GM12878 (cell line): ENCODE measurements at regions not wholly inside any gene's neighbourhood (a gene's known extent, or its start where the extent isn't known, plus 50 kb on each side); places are given as distances from the start of the nearest gene placed in this dataset.

ENCODE experiments used
- ATAC-seq: fragments of 200-7000 bp; cut with Tn5 transposase; 3 replicates; pipeline ENCODE4 v1.9.1; 2020; ENCODE audit warnings: mild to moderate bottlenecking, moderate library complexity
- BruUV-seq: library from RNA; stranded (reverse); fragments of 400-500 nt; replicated peaks from 2 replicates; lab custom pipeline; 2021; lab: Mats Ljungman, UMichigan
- CTCF ChIA-PET: fragments of 300-600 bp; sonication (Branson Sonifier 250); formaldehyde crosslinking; extraction: SDS; loops from one replicate; lab custom pipeline; 2021; ENCODE audit warnings: inconsistent platforms; lab: Yijun Ruan, JAX
- POLR2A ChIA-PET: fragments of 350-600 bp; formaldehyde crosslinking; extraction: SDS; loops from one replicate; lab custom pipeline; 2021; ENCODE audit warnings: inconsistent platforms; lab: Charles Lee
- RAD21 ChIA-PET: fragments of 300-600 bp; sonication (Branson Sonifier 250); formaldehyde crosslinking; loops from one replicate; lab custom pipeline; 2023; ENCODE audit warnings: antibody characterized with exemption; ENCODE audit not compliant: unreplicated experiment; lab: Charles Lee
- SMC1A ChIA-PET: fragments of 300-600 bp; sonication (Branson Sonifier 250); formaldehyde crosslinking; loops from one replicate; lab custom pipeline; 2023; ENCODE audit not compliant: unreplicated experiment, uncharacterized antibody; lab: Charles Lee
- DNase-seq: peaks from one replicate; pipeline ENCODE4 v3.0.0-alpha.2; 2011; ENCODE audit warnings: low read depth, low spot score
- FAIRE-seq: peaks from 3 replicates; lab custom pipeline; 2011; peaks lifted over from hg19 to GRCh38; lab: Jason Lieb, UNC
- H2AFZ ChIP-seq: 2 replicates; pipeline ENCODE4 v1.6.0; 2011; ENCODE audit warnings: low read depth, low read length, control low read depth; ENCODE audit not compliant: control insufficient read depth
- H3K27ac ChIP-seq: 2 replicates; pipeline ENCODE4 v1.5.1; 2011; ENCODE audit warnings: control low read depth; ENCODE audit not compliant: control insufficient read depth, insufficient read depth
- H3K27me3 ChIP-seq, 2 experiments: replicated peaks in 1 of 2; 2 replicates each; pipeline versions ENCODE4 v1.6.0 to v1.6.1; 2011; ENCODE audit warnings: low read length in 1 of 2; ENCODE audit not compliant: control insufficient read depth in 2 of 2, insufficient read depth in 2 of 2
- H3K36me3 ChIP-seq, 2 experiments: 2 replicates each; pipeline ENCODE4 v1.5.1; 2011; ENCODE audit warnings: low read length in 1 of 2; ENCODE audit not compliant: control insufficient read depth in 2 of 2, insufficient read depth in 2 of 2
- H3K4me1 ChIP-seq: 2 replicates; pipeline ENCODE4 v1.6.1; 2011; ENCODE audit warnings: mild to moderate bottlenecking, low read length, moderate library complexity, mixed read lengths; ENCODE audit not compliant: control insufficient read depth, insufficient read depth
- H3K4me2 ChIP-seq: 2 replicates; pipeline ENCODE4 v1.6.0; 2011; ENCODE audit warnings: control low read depth; ENCODE audit not compliant: control insufficient read depth, insufficient read depth
- H3K4me3 ChIP-seq: fragments of 200-600 bp; sonication (generic); 2 replicates; pipeline ENCODE4 v1.5.1; 2016
- H3K79me2 ChIP-seq: 2 replicates; pipeline ENCODE4 v1.6.0; 2011; ENCODE audit warnings: low read length; ENCODE audit not compliant: control insufficient read depth, insufficient read depth
- H3K9ac ChIP-seq: 2 replicates; pipeline ENCODE4 v1.8.0; 2011; ENCODE audit warnings: low read length, control low read depth, mixed read lengths; ENCODE audit not compliant: control insufficient read depth, insufficient read depth
- H3K9me3 ChIP-seq: replicated peaks from 3 replicates; pipeline ENCODE4 v1.5.1; 2011; ENCODE audit warnings: mild to moderate bottlenecking, low read length; ENCODE audit not compliant: control insufficient read depth, insufficient read depth
- H4K20me1 ChIP-seq: 2 replicates; pipeline ENCODE4 v1.6.0; 2011; ENCODE audit not compliant: control insufficient read depth, insufficient read depth
- BCL11A ChIP-seq: IDR thresholded peaks from 2 replicates; pipeline ENCODE4 v1.6.1; 2011; ENCODE audit warnings: low read depth, low read length
- CHD4 ChIP-seq: fragments of 200-600 bp; sonication (generic); IDR thresholded peaks from 2 replicates; pipeline ENCODE4 v1.6.1; 2016; ENCODE audit warnings: mild to moderate bottlenecking
- ESRRA ChIP-seq: IDR thresholded peaks from 2 replicates; pipeline ENCODE4 v1.6.1; 2012; ENCODE audit warnings: mild to moderate bottlenecking, low read length, improper control_type of control experiment
- EZH2 ChIP-seq: IDR thresholded peaks from 2 replicates; pipeline ENCODE4 v1.6.1; 2012; ENCODE audit warnings: low read depth, mild to moderate bottlenecking, control low read depth, inconsistent platforms, low read length, borderline replicate concordance; ENCODE audit not compliant: control insufficient read depth
- FOXM1 ChIP-seq: IDR thresholded peaks from 2 replicates; pipeline ENCODE4 v1.6.1; 2012; ENCODE audit warnings: low read depth, mild to moderate bottlenecking, inconsistent platforms, low read length, moderate library complexity
- GABPA ChIP-seq: IDR thresholded peaks from 2 replicates; pipeline ENCODE4 v1.6.1; 2014; ENCODE audit warnings: antibody characterized with exemption, low read depth, mild to moderate bottlenecking, inconsistent platforms
- LARP7 ChIP-seq: fragments of 450-650 bp; IDR thresholded peaks from 2 replicates; pipeline ENCODE4 v1.6.1; 2017; ENCODE audit warnings: mild to moderate bottlenecking
- NFIC ChIP-seq: IDR thresholded peaks from 2 replicates; pipeline ENCODE4 v1.6.1; 2012; ENCODE audit warnings: low read depth, mild to moderate bottlenecking, inconsistent platforms, low read length, moderate library complexity
- POLR2AphosphoS2 ChIP-seq: IDR thresholded peaks from 2 replicates; pipeline ENCODE4 v1.6.1; 2011; ENCODE audit warnings: low read depth, mild to moderate bottlenecking, low read length, improper control_type of control experiment, moderate library complexity
- STAT1 ChIP-seq: fragments of 450-650 bp; conservative IDR thresholded peaks from 2 replicates; pipeline ENCODE4 v1.6.1; 2014; ENCODE audit warnings: antibody characterized with exemption, mild to moderate bottlenecking
- TAF1 ChIP-seq: IDR thresholded peaks from 2 replicates; pipeline ENCODE4 v1.6.1; 2011; ENCODE audit warnings: mild to moderate bottlenecking, low read depth, low read length, borderline replicate concordance
- TBL1XR1 ChIP-seq: IDR thresholded peaks from 2 replicates; pipeline ENCODE4 v1.6.1; 2012; ENCODE audit warnings: low read depth, low read length, improper control_type of control experiment
- ZBED1 ChIP-seq: IDR thresholded peaks from 2 replicates; pipeline ENCODE4 v1.6.1; 2016; ENCODE audit warnings: borderline replicate concordance
- ZNF217 ChIP-seq: fragments of 450-650 bp; IDR thresholded peaks from 2 replicates; pipeline ENCODE4 v1.6.1; 2017; ENCODE audit warnings: antibody characterized with exemption, mild to moderate bottlenecking
- ZSCAN29 ChIP-seq: fragments of 450-650 bp; IDR thresholded peaks from 2 replicates; pipeline ENCODE4 v1.6.1; 2017; ENCODE audit warnings: mild to moderate bottlenecking, moderate library complexity
- WGBS: methylation state at CpG from one replicate; pipeline ENCODE4 v1.1.6; 2016; ENCODE audit warnings: low lambda C conversion rate; ENCODE audit not compliant: insufficient replicate concordance, insufficient coverage; ENCODE audit errors: missing lambda C conversion rate; 5-methylcytosine and 5-hydroxymethylcytosine counted together
- in situ Hi-C: fragments of 300-500 bp; cut with MboI; formaldehyde crosslinking; loops from 9 replicates; pipeline ENCODE4 v1.14.3; 2018; ENCODE audit warnings: mixed read lengths
- intact Hi-C: fragments of 100-400 bp; cut with micrococcal nuclease; formaldehyde crosslinking; loops from one replicate; pipeline ENCODE4 v1.14.2; 2022; ENCODE audit not compliant: unreplicated experiment
- TF ChIP-seq, protein P1 (sequence below): fragments of 150-350 bp; IDR thresholded peaks from 2 replicates; pipeline ENCODE4 v1.6.1; 2016; ENCODE audit warnings: low read depth, low read length
- TF ChIP-seq, protein P2 (sequence below): fragments of 450-650 bp; IDR thresholded peaks from 2 replicates; pipeline ENCODE4 v1.6.1; 2018; ENCODE audit warnings: mild to moderate bottlenecking, low read depth, moderate library complexity; ENCODE audit not compliant: partially characterized antibody
- TF ChIP-seq, protein P3 (sequence below): fragments of 450-650 bp; formaldehyde crosslinking; IDR thresholded peaks from 2 replicates; pipeline ENCODE4 v1.4.0; 2020; ENCODE audit warnings: mild to moderate bottlenecking, moderate library complexity

DNA sequence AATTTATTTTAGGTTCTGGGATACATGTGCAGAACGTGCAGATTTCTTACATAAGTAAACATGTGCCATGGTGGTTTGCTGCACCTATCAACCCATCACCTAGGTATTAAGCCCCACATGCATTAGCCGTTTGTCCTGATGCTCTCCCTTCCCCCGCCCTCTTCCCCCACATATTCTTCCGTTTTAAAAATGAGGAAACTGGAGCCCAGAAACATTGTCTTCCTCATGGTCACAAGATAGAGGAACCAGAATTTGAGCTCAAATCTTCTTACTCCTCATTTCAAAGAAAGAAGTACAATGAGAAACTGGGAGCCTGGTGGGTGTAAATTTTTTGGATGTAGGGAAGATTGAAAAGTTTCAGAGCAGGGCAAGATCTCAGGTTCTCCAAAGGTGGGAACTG, 56.1 kb upstream of the USP3 start:
- no peak overlapping the region for H3K4me2 ChIP-seq

More for the DNA sequence above, 56.1 kb upstream of the USP3 start:
- ATAC-seq (no peak), DNase-seq (no peak), FAIRE-seq (no peak)
- POLR2A ChIA-PET, result no interaction called here
- no peaks in the 10 kb centered on the region for H3K79me2 ChIP-seq
- in situ Hi-C loops, result no loop called here
- H3K27ac ChIP-seq, result no peak overlapping the region
- H4K20me1 ChIP-seq, result no peaks in the 10 kb centered on the region
- no peaks in the 10 kb centered on the region for H3K4me1 ChIP-seq
- CTCF ChIA-PET, result no interaction called here
- no peak overlapping the region for H3K9ac ChIP-seq
- H3K4me3 ChIP-seq, result no peak overlapping the region
- intact Hi-C loops, result no loop called here
- H3K9me3 ChIP-seq, result no peaks in the 10 kb centered on the region
- TF ChIP-seq ZSCAN29, result no peak
- no peak for TF ChIP-seq FOXM1
- TF ChIP-seq, protein P1, sequence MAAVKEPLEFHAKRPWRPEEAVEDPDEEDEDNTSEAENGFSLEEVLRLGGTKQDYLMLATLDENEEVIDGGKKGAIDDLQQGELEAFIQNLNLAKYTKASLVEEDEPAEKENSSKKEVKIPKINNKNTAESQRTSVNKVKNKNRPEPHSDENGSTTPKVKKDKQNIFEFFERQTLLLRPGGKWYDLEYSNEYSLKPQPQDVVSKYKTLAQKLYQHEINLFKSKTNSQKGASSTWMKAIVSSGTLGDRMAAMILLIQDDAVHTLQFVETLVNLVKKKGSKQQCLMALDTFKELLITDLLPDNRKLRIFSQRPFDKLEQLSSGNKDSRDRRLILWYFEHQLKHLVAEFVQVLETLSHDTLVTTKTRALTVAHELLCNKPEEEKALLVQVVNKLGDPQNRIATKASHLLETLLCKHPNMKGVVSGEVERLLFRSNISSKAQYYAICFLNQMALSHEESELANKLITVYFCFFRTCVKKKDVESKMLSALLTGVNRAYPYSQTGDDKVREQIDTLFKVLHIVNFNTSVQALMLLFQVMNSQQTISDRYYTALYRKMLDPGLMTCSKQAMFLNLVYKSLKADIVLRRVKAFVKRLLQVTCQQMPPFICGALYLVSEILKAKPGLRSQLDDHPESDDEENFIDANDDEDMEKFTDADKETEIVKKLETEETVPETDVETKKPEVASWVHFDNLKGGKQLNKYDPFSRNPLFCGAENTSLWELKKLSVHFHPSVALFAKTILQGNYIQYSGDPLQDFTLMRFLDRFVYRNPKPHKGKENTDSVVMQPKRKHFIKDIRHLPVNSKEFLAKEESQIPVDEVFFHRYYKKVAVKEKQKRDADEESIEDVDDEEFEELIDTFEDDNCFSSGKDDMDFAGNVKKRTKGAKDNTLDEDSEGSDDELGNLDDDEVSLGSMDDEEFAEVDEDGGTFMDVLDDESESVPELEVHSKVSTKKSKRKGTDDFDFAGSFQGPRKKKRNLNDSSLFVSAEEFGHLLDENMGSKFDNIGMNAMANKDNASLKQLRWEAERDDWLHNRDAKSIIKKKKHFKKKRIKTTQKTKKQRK, result no peak
- TF ChIP-seq TAF1, result no peak
- TF ChIP-seq LARP7, result no peak
- TF ChIP-seq ESRRA, result no peak
- TF ChIP-seq ZBED1, result no peak
- no peak for TF ChIP-seq BCL11A
- TF ChIP-seq STAT1, result no peak
- TF ChIP-seq ZNF217, result no peak
- no peak for TF ChIP-seq EZH2
- no peak for TF ChIP-seq GABPA
- no peak for TF ChIP-seq POLR2AphosphoS2
- TF ChIP-seq, protein P2, sequence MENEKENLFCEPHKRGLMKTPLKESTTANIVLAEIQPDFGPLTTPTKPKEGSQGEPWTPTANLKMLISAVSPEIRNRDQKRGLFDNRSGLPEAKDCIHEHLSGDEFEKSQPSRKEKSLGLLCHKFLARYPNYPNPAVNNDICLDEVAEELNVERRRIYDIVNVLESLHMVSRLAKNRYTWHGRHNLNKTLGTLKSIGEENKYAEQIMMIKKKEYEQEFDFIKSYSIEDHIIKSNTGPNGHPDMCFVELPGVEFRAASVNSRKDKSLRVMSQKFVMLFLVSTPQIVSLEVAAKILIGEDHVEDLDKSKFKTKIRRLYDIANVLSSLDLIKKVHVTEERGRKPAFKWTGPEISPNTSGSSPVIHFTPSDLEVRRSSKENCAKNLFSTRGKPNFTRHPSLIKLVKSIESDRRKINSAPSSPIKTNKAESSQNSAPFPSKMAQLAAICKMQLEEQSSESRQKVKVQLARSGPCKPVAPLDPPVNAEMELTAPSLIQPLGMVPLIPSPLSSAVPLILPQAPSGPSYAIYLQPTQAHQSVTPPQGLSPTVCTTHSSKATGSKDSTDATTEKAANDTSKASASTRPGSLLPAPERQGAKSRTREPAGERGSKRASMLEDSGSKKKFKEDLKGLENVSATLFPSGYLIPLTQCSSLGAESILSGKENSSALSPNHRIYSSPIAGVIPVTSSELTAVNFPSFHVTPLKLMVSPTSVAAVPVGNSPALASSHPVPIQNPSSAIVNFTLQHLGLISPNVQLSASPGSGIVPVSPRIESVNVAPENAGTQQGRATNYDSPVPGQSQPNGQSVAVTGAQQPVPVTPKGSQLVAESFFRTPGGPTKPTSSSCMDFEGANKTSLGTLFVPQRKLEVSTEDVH, result no peak
- TF ChIP-seq NFIC, result no peak
- TF ChIP-seq, protein P3, sequence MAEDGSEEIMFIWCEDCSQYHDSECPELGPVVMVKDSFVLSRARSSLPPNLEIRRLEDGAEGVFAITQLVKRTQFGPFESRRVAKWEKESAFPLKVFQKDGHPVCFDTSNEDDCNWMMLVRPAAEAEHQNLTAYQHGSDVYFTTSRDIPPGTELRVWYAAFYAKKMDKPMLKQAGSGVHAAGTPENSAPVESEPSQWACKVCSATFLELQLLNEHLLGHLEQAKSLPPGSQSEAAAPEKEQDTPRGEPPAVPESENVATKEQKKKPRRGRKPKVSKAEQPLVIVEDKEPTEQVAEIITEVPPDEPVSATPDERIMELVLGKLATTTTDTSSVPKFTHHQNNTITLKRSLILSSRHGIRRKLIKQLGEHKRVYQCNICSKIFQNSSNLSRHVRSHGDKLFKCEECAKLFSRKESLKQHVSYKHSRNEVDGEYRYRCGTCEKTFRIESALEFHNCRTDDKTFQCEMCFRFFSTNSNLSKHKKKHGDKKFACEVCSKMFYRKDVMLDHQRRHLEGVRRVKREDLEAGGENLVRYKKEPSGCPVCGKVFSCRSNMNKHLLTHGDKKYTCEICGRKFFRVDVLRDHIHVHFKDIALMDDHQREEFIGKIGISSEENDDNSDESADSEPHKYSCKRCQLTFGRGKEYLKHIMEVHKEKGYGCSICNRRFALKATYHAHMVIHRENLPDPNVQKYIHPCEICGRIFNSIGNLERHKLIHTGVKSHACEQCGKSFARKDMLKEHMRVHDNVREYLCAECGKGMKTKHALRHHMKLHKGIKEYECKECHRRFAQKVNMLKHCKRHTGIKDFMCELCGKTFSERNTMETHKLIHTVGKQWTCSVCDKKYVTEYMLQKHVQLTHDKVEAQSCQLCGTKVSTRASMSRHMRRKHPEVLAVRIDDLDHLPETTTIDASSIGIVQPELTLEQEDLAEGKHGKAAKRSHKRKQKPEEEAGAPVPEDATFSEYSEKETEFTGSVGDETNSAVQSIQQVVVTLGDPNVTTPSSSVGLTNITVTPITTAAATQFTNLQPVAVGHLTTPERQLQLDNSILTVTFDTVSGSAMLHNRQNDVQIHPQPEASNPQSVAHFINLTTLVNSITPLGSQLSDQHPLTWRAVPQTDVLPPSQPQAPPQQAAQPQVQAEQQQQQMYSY (CRISPR knock-in tag), result no peak
- TF ChIP-seq CHD4, result no peak
- TF ChIP-seq TBL1XR1, result no peak
- WGBS, result 9% methylated on average over 4 of the region's 4 CpGs
- no peak overlapping the region for H2AFZ ChIP-seq
- SMC1A ChIA-PET, result interaction anchor here (1.4 to 1.7 kb wide), 2 partner anchors 9 to 14 kb away, joined by 4 read pairs; no protein-coding TSS in a partner anchor
- no peaks in the 10 kb centered on the region for H3K36me3 ChIP-seq
- BruUV-seq, result no TSS peak
- no peaks in the 10 kb centered on the region for H3K27me3 ChIP-seq
- RAD21 ChIA-PET, result no interaction called here
